Naive B cell (primary cell): ENCODE measurements at regions not wholly inside any gene's neighbourhood (a gene's known extent, or its start where the extent isn't known, plus 50 kb on each side); places are given as distances from the start of the nearest gene placed in this dataset.

Experiments
- ATAC-seq, 2 donors: fragments of 150-1000 bp; cut with Tn5 transposase; 2 replicates each; pipeline ENCODE4 v1.10.0; 2021; ENCODE audit warnings: low read depth in 2 of 2, mild to moderate bottlenecking in 2 of 2, moderate library complexity in 2 of 2
- DNase-seq: peaks from one replicate; pipeline ENCODE4 v3.0.0; 2022
- H3K27ac Mint-ChIP-seq, 6 donors: one replicate each; pipeline ENCODE4 v1.8.0; 2020 to 2022; ENCODE audit warnings: mild to moderate bottlenecking in 6 of 6, mixed read lengths in 6 of 6, moderate library complexity in 5 of 6, inconsistent platforms in 2 of 6
- H3K27me3 Mint-ChIP-seq, 3 donors: one replicate each; pipeline ENCODE4 v1.8.0; 2021 to 2022; ENCODE audit warnings: mixed read lengths in 3 of 3, mild to moderate bottlenecking in 1 of 3
- H3K36me3 Mint-ChIP-seq, 2 donors: one replicate each; pipeline ENCODE4 v1.8.0; 2020 to 2022; ENCODE audit warnings: mixed read lengths in 2 of 2, inconsistent platforms in 1 of 2, mild to moderate bottlenecking in 1 of 2
- H3K4me1 Mint-ChIP-seq, 3 donors: one replicate each; pipeline ENCODE4 v1.8.0; 2020 to 2022; ENCODE audit warnings: mixed read lengths in 3 of 3, inconsistent platforms in 1 of 3, mild to moderate bottlenecking in 1 of 3, moderate library complexity in 1 of 3
- H3K4me3 Mint-ChIP-seq, 8 donors: one replicate each; pipeline ENCODE4 v1.8.0; 2020 to 2022; ENCODE audit warnings: mild to moderate bottlenecking in 8 of 8, mixed read lengths in 8 of 8, moderate library complexity in 8 of 8, inconsistent platforms in 2 of 8
- H3K9me3 Mint-ChIP-seq, 7 donors: one replicate each; pipeline ENCODE4 v1.8.0; 2020 to 2022; ENCODE audit warnings: mixed read lengths in 7 of 7, mild to moderate bottlenecking in 5 of 7, inconsistent platforms in 2 of 7, moderate library complexity in 1 of 7

DNA sequence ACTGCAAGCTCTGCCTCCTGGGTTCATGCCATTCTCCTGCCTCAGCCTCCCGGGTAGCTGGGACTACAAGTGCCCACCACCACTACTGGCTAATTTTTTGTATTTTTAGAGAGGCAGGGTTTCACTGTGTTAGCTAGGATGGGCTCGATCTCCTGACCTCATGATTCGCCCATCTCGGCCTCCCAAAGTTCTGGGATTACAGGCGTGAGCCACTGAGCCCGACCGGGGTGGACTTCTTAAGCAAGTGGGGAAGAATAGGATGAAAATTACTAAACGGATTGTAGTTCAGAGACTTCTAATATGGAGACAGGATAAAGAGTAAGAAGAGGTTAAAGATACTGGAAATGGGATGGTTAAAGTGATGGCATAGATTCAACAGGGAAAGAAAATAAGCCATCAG, 132.3 kb upstream of the IRX2 start:
- Mint-ChIP-seq H3K4me3 (no peak overlapping the region), H3K36me3 (peaks cover 0 to 8% of the 10 kb centered on the region in 2 donors), H3K27me3 (no peaks in the 10 kb centered on the region), H3K4me1 (no peaks in the 10 kb centered on the region), H3K9me3 (peaks cover 7 to 44% (median 19%) of the 10 kb centered on the region in 7 donors), H3K27ac (no peak overlapping the region)
- no peak for DNase-seq
- no peak for ATAC-seq

- no peaks in the 10 kb centered on the region for H3K27me3 Mint-ChIP-seq
- H3K4me3 Mint-ChIP-seq: no peak overlapping the region
- peaks cover 0 to 8% of the 10 kb centered on the region in 2 donors for H3K36me3 Mint-ChIP-seq
- no peaks in the 10 kb centered on the region for H3K4me1 Mint-ChIP-seq
- no peak overlapping the region for H3K27ac Mint-ChIP-seq
- ATAC-seq (no peak), DNase-seq (no peak)
- H3K9me3 Mint-ChIP-seq: peaks cover 11 to 58% (median 27%) of the 10 kb centered on the region in 7 donors
Measured at GRCh38 chr5:2879701-2880100, 128.2 kb upstream of the IRX2 start.

DNA sequence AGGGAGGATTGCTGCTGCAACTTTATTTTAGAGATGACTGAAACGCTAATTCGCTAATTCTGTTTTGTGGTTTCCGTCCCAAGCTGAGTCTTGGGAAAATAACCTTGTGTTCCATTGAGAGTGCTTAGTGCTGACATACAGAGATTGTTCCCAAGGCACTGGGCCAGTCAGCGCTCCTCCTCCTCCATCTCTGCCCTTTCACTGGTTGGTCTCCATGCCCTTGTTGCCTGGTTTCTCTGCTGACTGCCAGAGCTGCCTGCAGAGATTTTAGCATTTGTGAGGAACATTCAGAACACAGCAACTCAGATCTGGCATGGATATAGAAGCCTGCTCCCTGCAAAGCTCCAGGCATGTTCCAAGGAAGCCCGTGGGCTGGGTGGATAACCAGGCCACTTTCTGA, 126.0 kb upstream of the IRX2 start:
- no peaks in the 10 kb centered on the region for H3K27me3 Mint-ChIP-seq

DNA sequence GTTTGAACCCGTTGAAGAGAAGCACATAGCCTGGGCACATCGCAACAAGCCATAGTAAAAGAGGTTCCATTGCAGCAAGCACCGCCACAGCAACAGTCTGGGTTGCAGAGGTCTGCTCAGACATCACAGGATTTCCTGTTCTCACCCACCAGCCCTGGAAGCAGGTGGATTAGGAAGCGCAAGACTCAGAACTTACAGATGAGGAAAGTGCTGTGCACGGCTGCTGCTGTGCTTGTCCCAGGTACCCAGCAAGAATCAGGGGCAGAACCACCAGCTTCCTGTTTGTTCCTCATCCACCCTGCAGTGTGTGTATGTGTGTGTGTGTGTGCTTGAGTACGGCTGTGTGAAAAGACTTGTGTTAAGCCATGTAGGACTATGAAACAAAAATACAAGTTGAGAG, 124.7 kb upstream of the IRX2 start:
- Mint-ChIP-seq H3K27me3 (no peaks in the 10 kb centered on the region), H3K4me1 (no peaks in the 10 kb centered on the region), H3K4me3 (no peak overlapping the region), H3K36me3 (peaks cover 0 to 8% of the 10 kb centered on the region in 2 donors), H3K27ac (no peak overlapping the region), H3K9me3 (peaks cover 12 to 43% (median 18%) of the 10 kb centered on the region in 7 donors)
- no peak for DNase-seq
- ATAC-seq: no peak

More for the DNA sequence above, 126.0 kb upstream of the IRX2 start:
- DNase-seq (no peak), ATAC-seq (no peak)
- Mint-ChIP-seq H3K27ac (no peak overlapping the region), H3K4me3 (no peak overlapping the region), H3K9me3 (peaks cover 12 to 49% (median 23%) of the 10 kb centered on the region in 7 donors), H3K4me1 (no peaks in the 10 kb centered on the region), H3K36me3 (peaks cover 0 to 8% of the 10 kb centered on the region in 2 donors)

DNA sequence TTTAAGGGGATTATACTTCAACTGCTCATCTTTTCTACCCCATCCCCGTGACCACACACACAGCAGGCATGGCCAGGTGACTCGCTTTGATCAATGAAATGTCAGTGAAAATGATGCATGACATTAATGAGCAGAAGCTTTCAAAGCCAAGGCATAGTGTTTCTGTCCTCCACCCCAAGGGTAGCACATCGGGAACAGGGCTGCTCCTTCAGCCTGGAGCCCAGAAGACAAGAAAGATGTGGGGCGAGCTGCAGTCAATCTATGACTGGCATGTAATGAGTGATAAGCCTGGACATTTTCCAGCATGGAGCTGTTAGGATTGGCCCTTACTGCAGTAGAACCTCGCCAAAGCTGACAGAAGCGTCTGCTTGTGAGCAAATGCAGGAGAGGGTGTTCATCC, 122.6 kb upstream of the IRX2 start:
- no peak overlapping the region for H3K27ac Mint-ChIP-seq
- no peak overlapping the region for H3K4me3 Mint-ChIP-seq
- no peaks in the 10 kb centered on the region for H3K27me3 Mint-ChIP-seq
- DNase-seq: no peak
- H3K36me3 Mint-ChIP-seq: peaks cover 0 to 2% of the 10 kb centered on the region in 2 donors
- no peak for ATAC-seq
- H3K4me1 Mint-ChIP-seq: no peaks in the 10 kb centered on the region
- H3K9me3 Mint-ChIP-seq: peaks cover 5 to 23% (median 11%) of the 10 kb centered on the region in 7 donors

DNA sequence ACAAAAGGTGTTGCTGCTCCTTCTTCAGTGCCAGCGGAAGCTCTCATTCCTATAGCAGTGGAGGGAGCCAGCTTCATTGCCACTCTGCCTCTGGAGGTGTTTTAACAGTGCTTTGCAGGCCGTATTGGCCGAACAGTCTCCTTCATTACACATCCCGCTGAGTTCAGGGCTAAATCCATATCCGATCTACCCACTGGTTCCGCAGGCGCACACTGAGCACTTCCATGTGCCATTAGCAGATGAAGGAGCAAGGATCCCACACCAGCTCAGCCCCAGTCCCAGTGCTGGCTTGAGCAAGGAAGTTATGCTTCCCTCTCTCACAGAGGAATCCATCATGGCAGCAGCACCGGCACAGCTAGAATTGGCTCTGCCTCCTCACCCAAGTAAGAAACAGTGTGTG, 121.2 kb upstream of the IRX2 start:
- Mint-ChIP-seq H3K4me1 (no peaks in the 10 kb centered on the region), H3K27ac (peak overlapping the region in 1 of 6 donors; percentile 4), H3K9me3 (peaks cover under 1 to 17% (median 8%) of the 10 kb centered on the region in 7 donors), H3K4me3 (no peak overlapping the region), H3K27me3 (no peaks in the 10 kb centered on the region), H3K36me3 (no peaks in the 10 kb centered on the region)
- DNase-seq (no peak), ATAC-seq (no peak)

GRCh38 chr5:2871282-2871681, 119.8 kb upstream of the IRX2 start:
- Mint-ChIP-seq H3K4me3 (no peak overlapping the region), H3K36me3 (no peaks in the 10 kb centered on the region), H3K27me3 (no peaks in the 10 kb centered on the region), H3K9me3 (peaks cover 0 to 17% (median 6%) of the 10 kb centered on the region in 7 donors), H3K27ac (no peak overlapping the region), H3K4me1 (no peaks in the 10 kb centered on the region)
- DNase-seq: no peak
- ATAC-seq: no peak

DNA sequence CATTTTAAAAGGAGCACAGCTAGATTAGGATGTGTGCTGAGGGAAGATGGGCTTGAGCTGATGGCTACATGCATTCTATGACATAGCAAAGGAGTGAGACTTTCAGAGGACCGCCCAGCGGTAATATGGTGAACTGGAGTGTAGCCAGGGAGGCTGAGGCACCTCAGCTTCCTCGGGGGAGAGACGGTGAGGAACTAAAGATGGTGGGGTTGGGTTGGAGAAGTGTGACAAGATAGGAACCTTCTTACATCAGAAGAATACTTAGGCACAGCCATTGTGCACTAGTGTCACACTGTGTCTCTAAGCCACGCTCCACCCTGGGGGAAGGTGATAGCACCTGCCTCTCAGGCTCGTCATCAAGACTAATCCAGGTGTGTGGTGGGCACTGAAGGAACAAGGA, 118.0 kb upstream of the IRX2 start:
- Mint-ChIP-seq H3K27me3 (no peaks in the 10 kb centered on the region), H3K36me3 (no peaks in the 10 kb centered on the region), H3K4me1 (no peaks in the 10 kb centered on the region), H3K4me3 (no peak overlapping the region), H3K9me3 (peaks cover 4 to 17% (median 10%) of the 10 kb centered on the region in 7 donors), H3K27ac (no peak overlapping the region)
- ATAC-seq: no peak
- DNase-seq: no peak

GRCh38 chr5:2867373-2867933, 116.0 kb upstream of the IRX2 start:
- no peak for ATAC-seq
- no peak overlapping the region for H3K4me3 Mint-ChIP-seq
- no peaks in the 10 kb centered on the region for H3K4me1 Mint-ChIP-seq
- no peaks in the 10 kb centered on the region for H3K36me3 Mint-ChIP-seq
- no peak overlapping the region for H3K27ac Mint-ChIP-seq
- H3K27me3 Mint-ChIP-seq: no peaks in the 10 kb centered on the region
- DNase-seq: no peak
- H3K9me3 Mint-ChIP-seq: peaks cover 0 to 16% (median 6%) of the 10 kb centered on the region in 7 donors

DNA sequence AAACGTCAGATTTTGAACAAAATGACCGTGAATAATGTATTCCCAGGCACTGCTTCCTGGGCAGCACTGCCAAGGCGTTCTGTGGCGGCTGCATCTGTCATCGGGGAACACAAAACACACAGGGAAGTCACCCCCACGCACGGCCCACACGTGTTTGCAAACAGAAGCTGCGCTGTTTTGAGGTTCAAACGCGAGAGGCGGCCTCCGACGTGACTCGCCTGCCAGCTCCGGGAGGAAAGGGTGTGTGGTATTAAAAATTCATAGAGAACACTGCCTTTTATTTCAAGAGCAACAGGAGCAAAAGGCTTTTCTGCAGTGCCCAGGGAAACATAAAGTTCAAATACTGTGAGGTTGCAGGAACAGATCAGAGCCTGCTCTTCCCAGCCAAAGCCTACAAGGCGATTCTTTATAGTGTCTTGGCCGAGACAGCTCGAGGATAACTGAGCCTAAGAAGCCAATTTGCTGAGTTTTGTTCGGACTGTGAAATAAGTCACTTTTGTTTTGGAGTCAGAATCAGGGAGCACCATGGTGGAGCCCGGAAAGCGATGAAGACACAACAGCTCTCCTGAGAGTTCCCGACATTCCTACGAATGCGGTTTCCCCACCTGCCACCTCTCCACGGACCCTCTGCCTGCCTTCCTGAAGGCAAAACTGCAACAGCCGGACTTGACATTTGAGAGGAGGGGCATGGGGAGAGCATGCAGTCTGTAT, 115.3 kb upstream of the IRX2 start:
- peaks cover 4 to 16% (median 8%) of the 10 kb centered on the region in 7 donors for H3K9me3 Mint-ChIP-seq
- H3K4me3 Mint-ChIP-seq: no peak overlapping the region
- no peaks in the 10 kb centered on the region for H3K36me3 Mint-ChIP-seq
- H3K27me3 Mint-ChIP-seq: no peaks in the 10 kb centered on the region
- no peaks in the 10 kb centered on the region for H3K4me1 Mint-ChIP-seq
- no peak overlapping the region for H3K27ac Mint-ChIP-seq
- ATAC-seq (no peak), DNase-seq (no peak)

DNA sequence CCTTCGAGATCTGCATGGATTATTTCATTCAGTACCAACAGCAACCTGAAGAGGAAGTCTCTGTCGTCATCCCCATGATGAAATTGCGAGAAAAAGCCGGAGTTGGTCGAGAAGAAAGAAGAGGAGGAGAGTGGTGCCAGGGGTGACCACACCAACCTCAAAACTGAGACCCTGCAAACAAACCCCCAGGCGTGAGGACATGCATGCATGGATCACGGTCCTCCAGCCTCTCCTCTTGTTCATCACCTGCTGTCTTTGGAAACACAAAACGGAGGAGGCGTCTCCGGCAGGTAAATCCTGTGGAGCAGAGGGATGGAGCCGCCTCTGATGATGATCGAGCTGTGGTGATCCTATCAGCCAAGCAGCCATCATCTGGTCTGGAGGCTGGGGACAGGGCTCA, 114.4 kb upstream of the IRX2 start:
- Mint-ChIP-seq H3K4me3 (no peak overlapping the region), H3K9me3 (peaks cover 4 to 11% (median 8%) of the 10 kb centered on the region in 7 donors)

DNA sequence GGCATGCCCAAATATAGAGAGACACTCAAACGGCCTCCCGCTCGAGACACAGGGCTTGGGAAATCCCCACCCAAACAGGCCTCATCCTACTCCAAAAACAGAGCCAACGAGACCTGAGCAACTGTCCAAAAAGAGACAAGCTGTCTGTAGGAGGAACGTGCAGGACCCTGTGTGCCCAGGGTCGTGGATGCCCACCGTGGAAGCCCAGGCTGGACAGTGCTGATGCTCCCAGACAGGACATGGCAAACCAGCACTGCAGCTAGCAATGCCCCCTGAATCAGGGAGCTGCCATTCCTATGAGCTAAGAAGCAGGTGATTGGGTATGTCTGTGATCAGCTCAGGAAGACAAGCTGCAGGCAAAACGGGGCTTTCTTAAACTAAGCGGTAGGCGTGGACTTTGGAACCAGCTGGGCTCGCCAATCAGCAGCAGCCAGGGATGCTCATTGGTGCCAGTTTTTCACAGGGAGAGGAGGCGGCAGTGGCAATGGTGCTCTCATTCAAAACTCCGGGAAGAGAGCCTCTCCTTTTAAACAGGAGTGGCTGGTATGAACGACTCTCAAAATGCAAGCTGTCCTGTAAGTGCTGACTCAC, 113.1 kb upstream of the IRX2 start:
- Mint-ChIP-seq H3K9me3 (peaks cover 4 to 11% (median 6%) of the 10 kb centered on the region in 7 donors), H3K27me3 (no peaks in the 10 kb centered on the region), H3K27ac (no peak overlapping the region), H3K36me3 (no peaks in the 10 kb centered on the region), H3K4me3 (no peak overlapping the region), H3K4me1 (no peaks in the 10 kb centered on the region)
- no peak for DNase-seq
- ATAC-seq: no peak

More for the DNA sequence above, 114.4 kb upstream of the IRX2 start:
- Mint-ChIP-seq H3K27ac (no peak overlapping the region), H3K27me3 (no peaks in the 10 kb centered on the region), H3K36me3 (no peaks in the 10 kb centered on the region), H3K4me1 (no peaks in the 10 kb centered on the region)
- ATAC-seq (no peak), DNase-seq (no peak)

DNA sequence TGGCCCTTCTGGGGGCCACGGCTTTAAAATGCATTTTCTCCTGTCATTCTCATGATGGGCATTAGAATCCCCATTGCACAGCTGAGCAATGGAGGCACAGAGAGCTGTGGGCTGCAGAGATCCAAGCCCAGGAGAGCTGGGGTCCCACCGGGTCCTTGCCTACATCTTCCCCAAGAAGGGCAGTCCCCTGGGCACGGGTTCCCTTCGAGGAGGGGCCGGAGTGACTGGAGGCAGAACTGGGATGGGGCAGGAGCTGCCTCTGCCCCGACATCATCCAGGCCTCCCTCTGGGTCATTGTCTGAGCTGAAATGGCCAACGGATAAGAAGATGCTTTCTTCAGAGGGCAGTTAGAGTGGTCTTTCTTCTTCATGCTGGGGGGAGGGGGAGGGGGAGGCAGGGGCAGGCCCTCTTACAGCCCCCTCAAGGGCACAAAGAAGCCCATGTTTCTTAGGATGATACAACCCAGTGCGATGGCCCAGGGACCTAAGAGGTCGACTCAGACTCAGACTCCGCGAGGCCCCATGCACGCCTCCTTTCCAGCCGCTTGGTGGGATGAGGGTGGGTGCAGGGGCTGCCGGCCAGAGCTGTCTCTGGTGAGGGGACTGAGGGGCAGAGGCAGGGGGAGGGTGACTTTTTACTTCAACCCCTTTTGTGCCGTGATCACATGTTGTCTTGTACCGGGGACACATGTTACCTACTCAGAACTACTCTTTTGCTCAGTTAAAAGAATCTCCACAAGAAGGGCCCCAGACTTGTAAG, 112.4 kb upstream of the IRX2 start:
- peaks cover under 1 to 11% (median 6%) of the 10 kb centered on the region in 7 donors for H3K9me3 Mint-ChIP-seq
- ATAC-seq: no peak
- DNase-seq: no peak
- H3K4me1 Mint-ChIP-seq: no peaks in the 10 kb centered on the region
- no peak overlapping the region for H3K4me3 Mint-ChIP-seq
- no peak overlapping the region for H3K27ac Mint-ChIP-seq
- H3K27me3 Mint-ChIP-seq: no peaks in the 10 kb centered on the region
- H3K36me3 Mint-ChIP-seq: no peaks in the 10 kb centered on the region
